OCI-LY3 (cell line): ENCODE measurements at regions not wholly inside any gene's neighbourhood (a gene's known extent, or its start where the extent isn't known, plus 50 kb on each side); places are given as distances from the start of the nearest gene placed in this dataset.

Source experiments
- H2AFZ ChIP-seq: fragments of 200-600, 300-600 bp; shearing (Covaris generic); 2 replicates; pipeline ENCODE4 v1.6.0; 2014; ENCODE audit warnings: antibody characterized with exemption, low read depth, low read length
- H3K27ac ChIP-seq: fragments of 200-600, 300-600 bp; sonication (generic); 2 replicates; pipeline ENCODE4 v1.5.1; 2014; ENCODE audit warnings: mild to moderate bottlenecking, low read length, moderate library complexity, mixed read lengths
- H3K27me3 ChIP-seq: fragments of 200-600, 300-600 bp; sonication (generic); 2 replicates; pipeline ENCODE4 v1.6.1; 2014; ENCODE audit warnings: low read depth, low read length, mixed read lengths
- H3K36me3 ChIP-seq: fragments of 200-600, 300-600 bp; sonication (generic); replicated peaks from 2 replicates; pipeline ENCODE3; 2014; ENCODE audit warnings: low read depth, low read length, mixed read lengths
- H3K4me1 ChIP-seq: fragments of 300-600, 200-600 bp; sonication (generic); 2 replicates; pipeline ENCODE4 v1.6.1; 2014; ENCODE audit warnings: low read length, mixed read lengths
- H3K4me2 ChIP-seq: fragments of 200-600, 300-600 bp; sonication (generic); 2 replicates; pipeline ENCODE4 v1.6.1; 2014; ENCODE audit warnings: low read length, mixed read lengths
- H3K4me3 ChIP-seq: fragments of 300-600, 200-600 bp; sonication (generic); 2 replicates; pipeline ENCODE4 v1.5.1; 2014; ENCODE audit warnings: antibody characterized with exemption, mild to moderate bottlenecking, low read length, moderate library complexity
- H3K79me2 ChIP-seq: fragments of 300-600, 200-600 bp; shearing (Covaris generic); 2 replicates; pipeline ENCODE4 v1.6.1; 2014; ENCODE audit warnings: mild to moderate bottlenecking, low read length, mixed read lengths
- H3K9ac ChIP-seq: fragments of 300-600, 200-600 bp; shearing (Covaris generic); 2 replicates; pipeline ENCODE4 v1.6.0; 2014; ENCODE audit warnings: mild to moderate bottlenecking, low read length, moderate library complexity
- H3K9me3 ChIP-seq: fragments of 200-600, 300-600 bp; shearing (Covaris generic); 2 replicates; pipeline ENCODE4 v1.6.1; 2014; ENCODE audit warnings: low read length, mixed read lengths; ENCODE audit not compliant: insufficient read depth
- H4K20me1 ChIP-seq: fragments of 200-600, 300-600 bp; sonication (generic); 2 replicates; pipeline ENCODE4 v1.6.1; 2016; ENCODE audit warnings: low read length, mixed read lengths; ENCODE audit not compliant: insufficient read depth
- EZH2phosphoT487 ChIP-seq: fragments of 200-600 bp; shearing (Covaris generic); IDR thresholded peaks from 2 replicates; pipeline ENCODE4 v1.6.1; 2018; ENCODE audit warnings: antibody characterized with exemption, mixed run types, low read depth
- TF ChIP-seq, protein P1 (sequence below): fragments of 200-600, 300-600 bp; sonication (generic); IDR thresholded peaks from 2 replicates; pipeline ENCODE4 v1.5.1; 2014; ENCODE audit warnings: antibody characterized with exemption, low read length, low read depth

DNA sequence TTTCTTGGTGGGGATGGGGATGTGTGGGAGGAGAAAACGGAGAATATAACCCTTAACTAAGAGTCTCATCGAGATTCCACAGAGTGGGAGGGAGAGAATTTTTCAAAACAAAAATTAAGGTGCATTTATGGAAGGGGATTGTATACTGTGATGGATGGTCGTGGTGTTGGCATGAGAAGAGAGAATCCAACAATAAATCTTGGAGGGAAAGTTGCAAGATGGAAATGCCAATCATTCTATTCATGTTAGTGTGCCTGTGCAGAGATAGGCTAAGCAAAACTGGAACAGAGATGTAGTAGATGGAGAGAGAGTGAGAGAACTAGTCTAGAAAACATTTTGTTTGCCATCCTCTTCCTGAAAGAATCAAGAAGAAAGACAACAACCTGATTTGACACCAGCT lies 613.1 kb downstream of the EBF1 start:
- Histone ChIP-seq H3K27me3 (no peaks in the 10 kb centered on the region), H3K4me2 (no peak overlapping the region), H3K9me3 (no peaks in the 10 kb centered on the region), H2AFZ (no peak overlapping the region), H3K4me1 (no peaks in the 10 kb centered on the region), H3K9ac (no peak overlapping the region), H3K27ac (no peak overlapping the region), H3K79me2 (no peaks in the 10 kb centered on the region), H3K4me3 (no peak overlapping the region), H3K36me3 (no peaks in the 10 kb centered on the region), H4K20me1 (no peaks in the 10 kb centered on the region)
- TF ChIP-seq, protein P1, sequence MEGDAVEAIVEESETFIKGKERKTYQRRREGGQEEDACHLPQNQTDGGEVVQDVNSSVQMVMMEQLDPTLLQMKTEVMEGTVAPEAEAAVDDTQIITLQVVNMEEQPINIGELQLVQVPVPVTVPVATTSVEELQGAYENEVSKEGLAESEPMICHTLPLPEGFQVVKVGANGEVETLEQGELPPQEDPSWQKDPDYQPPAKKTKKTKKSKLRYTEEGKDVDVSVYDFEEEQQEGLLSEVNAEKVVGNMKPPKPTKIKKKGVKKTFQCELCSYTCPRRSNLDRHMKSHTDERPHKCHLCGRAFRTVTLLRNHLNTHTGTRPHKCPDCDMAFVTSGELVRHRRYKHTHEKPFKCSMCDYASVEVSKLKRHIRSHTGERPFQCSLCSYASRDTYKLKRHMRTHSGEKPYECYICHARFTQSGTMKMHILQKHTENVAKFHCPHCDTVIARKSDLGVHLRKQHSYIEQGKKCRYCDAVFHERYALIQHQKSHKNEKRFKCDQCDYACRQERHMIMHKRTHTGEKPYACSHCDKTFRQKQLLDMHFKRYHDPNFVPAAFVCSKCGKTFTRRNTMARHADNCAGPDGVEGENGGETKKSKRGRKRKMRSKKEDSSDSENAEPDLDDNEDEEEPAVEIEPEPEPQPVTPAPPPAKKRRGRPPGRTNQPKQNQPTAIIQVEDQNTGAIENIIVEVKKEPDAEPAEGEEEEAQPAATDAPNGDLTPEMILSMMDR, result no peak
- no peak for TF ChIP-seq EZH2phosphoT487

DNA sequence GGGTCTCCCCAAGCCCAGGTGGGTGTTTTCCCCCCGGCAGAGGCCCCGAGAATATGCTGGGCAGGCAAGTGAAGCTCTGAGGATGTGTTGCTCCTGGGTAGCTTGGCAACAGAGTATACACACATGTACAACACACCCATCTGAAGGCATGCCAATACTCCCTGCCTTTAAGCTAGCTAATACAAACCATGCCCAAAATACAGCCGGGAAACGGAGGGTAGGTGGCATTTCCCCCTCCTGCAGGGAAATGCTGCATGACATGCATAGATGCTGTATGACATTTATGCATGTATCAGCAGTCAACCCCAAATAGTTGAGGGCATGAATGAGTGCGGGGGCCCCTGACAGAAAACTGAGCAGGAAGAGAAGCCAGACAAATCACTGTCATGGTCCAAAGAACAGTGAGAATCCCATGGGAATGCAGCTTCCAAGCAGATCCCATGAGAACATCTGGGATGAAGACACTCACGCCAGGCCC lies 614.1 kb downstream of the EBF1 start:
- no peak for TF ChIP-seq EZH2phosphoT487
- TF ChIP-seq, protein P1, result no peak
- Histone ChIP-seq H3K27me3 (no peaks in the 10 kb centered on the region), H3K79me2 (no peaks in the 10 kb centered on the region), H3K4me3 (no peak overlapping the region), H4K20me1 (no peaks in the 10 kb centered on the region), H2AFZ (no peak overlapping the region), H3K4me1 (no peaks in the 10 kb centered on the region), H3K9ac (no peak overlapping the region), H3K27ac (no peak overlapping the region), H3K4me2 (no peak overlapping the region), H3K9me3 (no peaks in the 10 kb centered on the region), H3K36me3 (no peaks in the 10 kb centered on the region)

DNA sequence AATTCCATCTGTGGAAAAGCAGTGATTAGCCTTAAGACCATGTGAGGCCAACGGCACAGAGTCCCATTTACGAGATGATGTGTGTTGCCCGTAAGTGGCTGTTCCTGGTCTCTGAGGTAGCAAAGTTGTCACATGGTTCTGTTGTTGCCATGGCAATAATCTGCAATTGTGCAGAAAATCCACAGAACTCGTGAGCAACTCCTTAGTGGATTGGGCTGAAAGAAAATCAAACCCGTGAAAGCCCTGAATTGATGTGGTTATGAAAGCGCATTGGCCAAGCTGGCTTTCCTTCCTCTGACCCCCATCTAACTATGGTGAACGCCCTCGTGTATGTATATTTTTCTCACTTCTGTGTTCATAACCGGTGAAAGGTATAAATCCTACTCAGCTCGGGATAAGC lies 614.7 kb downstream of the EBF1 start:
- Histone ChIP-seq H3K79me2 (no peaks in the 10 kb centered on the region), H4K20me1 (no peaks in the 10 kb centered on the region), H3K4me2 (no peak overlapping the region), H3K4me1 (no peaks in the 10 kb centered on the region), H3K9me3 (no peaks in the 10 kb centered on the region), H3K9ac (no peak overlapping the region), H2AFZ (no peak overlapping the region), H3K4me3 (no peak overlapping the region), H3K27ac (no peak overlapping the region), H3K36me3 (no peaks in the 10 kb centered on the region), H3K27me3 (no peaks in the 10 kb centered on the region)
- TF ChIP-seq EZH2phosphoT487, result no peak
- TF ChIP-seq, protein P1, result no peak

DNA sequence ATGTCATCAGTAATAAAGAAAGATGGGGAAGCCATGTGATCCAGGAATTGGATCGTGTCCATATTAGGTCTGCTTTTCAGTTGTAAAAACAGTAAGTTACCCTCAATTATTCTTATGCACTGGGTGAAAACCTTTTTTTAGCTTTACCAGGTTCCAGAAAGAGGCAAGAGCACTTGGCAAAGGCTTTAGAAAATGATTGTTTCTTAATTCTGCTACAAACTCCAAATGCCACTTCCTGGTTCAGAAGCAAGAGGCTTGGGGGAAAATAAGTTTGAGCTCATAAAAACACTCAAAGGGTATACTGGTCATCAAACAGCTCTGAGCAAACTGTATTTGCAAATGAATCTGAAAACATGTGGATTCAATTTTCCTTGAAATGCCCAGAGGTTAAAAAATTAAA lies 615.6 kb downstream of the EBF1 start:
- H3K4me3 ChIP-seq, result no peak overlapping the region
- no peaks in the 10 kb centered on the region for H3K36me3 ChIP-seq
- H2AFZ ChIP-seq, result no peak overlapping the region
- H4K20me1 ChIP-seq, result no peaks in the 10 kb centered on the region
- TF ChIP-seq, protein P1, result no peak
- no peak overlapping the region for H3K4me2 ChIP-seq
- no peak overlapping the region for H3K27ac ChIP-seq
- no peaks in the 10 kb centered on the region for H3K9me3 ChIP-seq
- H3K4me1 ChIP-seq, result no peaks in the 10 kb centered on the region
- H3K9ac ChIP-seq, result no peak overlapping the region
- no peaks in the 10 kb centered on the region for H3K27me3 ChIP-seq
- no peaks in the 10 kb centered on the region for H3K79me2 ChIP-seq
